Muscle of back (tissue), 3 donors: ENCODE measurements at regions not wholly inside any gene's neighbourhood (a gene's known extent, or its start where the extent isn't known, plus 50 kb on each side); places are given as distances from the start of the nearest gene placed in this dataset.
"Not testable (repeated sequence)": the region's sequence is repeated elsewhere in the genome, so short reads cannot be mapped to it uniquely, and the experiment has no call there.

Experiments used
- DNase-seq, 3 donors: peaks; one replicate each; pipeline versions ENCODE4 v3.0.0 to v3.0.0-alpha.2; 2013

DNA sequence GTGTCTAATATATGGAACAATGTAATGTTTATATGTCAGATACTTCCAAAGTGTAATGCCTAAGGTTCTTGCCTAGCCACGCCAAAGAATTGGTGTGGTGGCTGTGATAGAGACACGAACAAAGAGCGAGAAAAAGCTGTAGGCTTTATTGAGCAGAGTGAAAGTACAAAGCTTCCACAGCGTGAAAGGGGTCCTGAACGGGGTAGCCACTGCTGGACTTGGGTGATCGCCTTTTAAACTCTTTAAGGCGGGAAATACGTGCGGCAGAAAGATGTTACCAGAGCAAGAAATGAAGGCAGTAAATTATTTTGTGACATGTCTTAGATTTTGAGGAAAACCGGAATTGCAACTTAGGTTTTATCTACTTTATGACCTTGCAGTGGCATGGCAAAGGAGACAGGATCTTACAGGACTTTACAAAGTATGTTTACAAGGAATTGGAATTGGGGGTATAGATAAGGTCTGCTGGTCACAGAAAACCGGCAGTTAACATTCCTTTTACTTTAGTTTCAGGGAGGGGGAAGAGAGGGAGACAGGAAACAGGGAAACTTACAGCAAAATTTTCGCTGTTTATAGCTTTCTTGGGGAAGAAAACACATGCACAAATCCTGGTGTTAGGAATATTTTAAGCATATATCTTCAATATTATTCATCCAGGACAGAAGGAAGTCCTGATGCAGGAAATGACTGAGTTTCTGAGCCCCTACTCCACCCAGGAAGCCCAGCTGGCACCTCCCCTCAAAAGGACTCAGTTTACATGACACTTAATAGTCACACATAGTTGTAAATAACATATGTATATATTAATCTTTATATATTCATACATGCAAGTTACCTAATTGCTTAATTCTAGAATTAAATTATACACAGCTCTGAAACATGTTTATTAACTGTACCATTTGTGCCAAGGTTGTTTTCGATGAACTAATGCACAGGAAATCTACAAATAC, 421.3 kb upstream of the PABPC4L start:
- not testable (repeated sequence) for DNase-seq

DNA sequence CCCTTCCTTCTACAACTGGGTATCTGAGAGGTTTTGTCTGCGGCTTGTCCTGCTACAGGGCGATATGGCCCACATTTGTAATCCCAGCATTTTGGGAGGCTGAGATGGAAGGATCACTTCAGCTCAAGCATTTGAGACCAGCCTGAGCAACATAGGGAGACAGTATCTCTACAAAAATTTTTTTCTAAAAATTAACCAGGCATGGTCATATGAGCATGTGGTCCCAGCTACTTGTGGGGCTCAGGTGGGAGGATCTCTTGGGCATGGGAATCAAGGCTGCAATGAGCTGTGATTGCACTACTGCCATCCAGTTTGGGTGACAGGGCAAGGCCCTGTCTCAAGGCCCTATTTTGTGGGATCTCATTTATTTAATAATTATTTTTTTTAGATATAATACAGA, 420.6 kb upstream of the PABPC4L start:
- DNase-seq, result no peak

DNA sequence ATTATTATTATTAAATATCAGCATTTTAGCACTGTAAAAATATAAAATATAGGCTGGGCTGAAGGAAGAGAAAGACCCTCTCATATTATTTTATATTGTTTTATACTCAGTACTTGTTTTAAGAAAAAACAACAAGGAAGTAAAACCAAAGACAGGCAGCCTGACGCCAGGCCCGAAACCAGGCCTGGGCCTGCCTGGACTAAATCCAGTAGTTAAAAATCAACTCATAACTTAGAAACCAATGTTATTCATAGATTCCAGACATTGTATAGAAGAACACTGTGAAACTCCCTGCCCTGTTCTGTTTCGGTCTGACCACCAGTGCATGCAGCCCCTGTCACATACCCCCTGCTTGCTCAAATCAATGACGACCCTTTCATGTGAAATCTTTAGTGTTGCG, 420.1 kb upstream of the PABPC4L start:
- DNase-seq, result not testable (repeated sequence)

DNA sequence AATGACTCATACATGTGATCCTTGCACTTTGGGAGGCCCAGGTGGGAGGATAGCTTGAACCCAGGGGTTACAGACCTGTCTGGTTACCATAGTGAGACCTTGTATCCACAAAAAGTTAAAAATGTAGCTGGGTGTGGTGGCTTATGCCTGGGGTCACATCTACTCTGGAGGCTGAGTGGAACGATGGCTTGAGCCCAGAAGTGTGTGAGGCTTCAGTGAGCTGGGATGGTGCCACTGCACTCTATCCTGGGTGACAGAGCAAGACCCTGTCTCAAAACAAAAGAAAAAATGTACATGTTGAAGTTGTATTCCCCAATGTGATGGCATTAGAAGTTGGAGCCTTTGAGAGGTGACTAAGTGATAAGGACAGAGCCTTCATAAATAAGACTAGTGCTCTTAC, 409.4 kb upstream of the PABPC4L start:
- DNase-seq, result no peak

DNA sequence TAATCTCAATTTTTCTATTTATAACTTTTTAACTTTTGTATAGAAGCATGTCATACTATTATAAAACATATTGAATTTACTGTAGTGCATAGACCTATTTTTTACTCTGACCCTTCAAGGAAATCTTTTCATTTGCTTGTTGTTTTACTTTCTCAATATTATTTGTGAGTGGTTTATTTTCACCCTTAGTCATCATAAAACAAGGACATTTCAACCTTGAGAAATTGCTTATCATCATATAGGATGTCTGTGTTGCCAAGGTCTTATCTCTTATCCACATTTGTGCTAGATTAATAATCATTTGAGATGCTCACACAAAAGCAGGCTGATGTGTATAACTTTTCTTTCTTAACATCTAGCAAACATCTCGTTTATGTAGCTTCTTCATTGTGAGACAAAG, 408.6 kb upstream of the PABPC4L start:
- no peak for DNase-seq

DNA sequence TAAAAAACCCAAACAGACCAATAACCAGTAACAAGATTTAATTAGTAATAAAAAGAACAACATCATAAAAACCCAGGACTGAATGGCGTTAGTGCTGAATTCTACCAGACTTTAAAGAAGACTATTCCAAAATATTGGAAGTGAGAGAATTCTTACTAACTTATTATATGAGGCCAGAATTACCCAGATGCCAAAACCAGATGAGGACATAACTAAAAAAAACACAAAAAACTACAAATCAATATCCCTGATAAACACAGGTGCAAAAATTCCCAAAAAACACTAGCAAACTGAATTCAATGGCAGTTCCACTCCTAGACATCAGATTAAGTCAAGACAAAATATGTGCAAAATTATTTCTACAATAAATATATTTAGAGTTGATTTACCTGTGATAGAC, 400.1 kb upstream of the PABPC4L start:
- DNase-seq, result no peak

DNA sequence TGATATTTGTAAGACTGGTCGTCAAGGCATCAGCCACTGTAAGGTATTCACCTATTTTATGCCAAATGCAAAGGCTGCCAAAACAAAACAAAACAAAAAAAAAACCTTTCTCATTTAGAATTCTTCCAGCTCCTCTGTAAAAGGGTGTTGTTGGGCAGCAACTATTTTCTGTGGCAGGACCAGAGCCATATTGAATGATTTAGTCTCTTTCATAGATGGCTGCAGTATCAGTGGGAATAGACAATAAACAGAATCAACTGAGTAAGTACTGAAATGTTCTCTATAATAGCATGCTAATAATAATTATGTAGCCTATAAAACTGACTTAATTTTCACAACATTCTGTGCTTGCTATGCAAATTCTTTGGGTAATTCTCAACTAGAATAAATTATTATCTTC, 389.7 kb upstream of the PABPC4L start:
- no peak for DNase-seq

DNA sequence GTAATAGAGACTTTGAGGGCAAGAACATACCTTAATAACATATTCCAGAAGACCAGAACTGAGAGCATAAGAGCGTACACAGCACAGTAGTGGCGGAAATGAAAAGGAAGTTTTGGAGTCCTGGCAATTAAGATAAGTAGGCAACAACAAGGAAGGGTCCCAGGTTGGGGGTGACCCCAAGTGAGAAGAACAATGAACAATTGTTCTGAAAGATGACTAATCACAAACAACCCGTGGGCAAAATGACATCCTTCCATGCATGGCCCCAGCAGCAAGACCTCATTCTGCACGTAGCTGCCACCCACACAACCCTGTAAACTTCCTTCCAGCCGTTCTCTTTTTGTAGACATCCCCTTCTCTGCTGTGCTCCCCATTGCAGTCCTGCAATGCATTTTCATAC, 384.4 kb upstream of the PABPC4L start:
- DNase-seq, result peak in 1 of 3 donors; percentile 2

DNA sequence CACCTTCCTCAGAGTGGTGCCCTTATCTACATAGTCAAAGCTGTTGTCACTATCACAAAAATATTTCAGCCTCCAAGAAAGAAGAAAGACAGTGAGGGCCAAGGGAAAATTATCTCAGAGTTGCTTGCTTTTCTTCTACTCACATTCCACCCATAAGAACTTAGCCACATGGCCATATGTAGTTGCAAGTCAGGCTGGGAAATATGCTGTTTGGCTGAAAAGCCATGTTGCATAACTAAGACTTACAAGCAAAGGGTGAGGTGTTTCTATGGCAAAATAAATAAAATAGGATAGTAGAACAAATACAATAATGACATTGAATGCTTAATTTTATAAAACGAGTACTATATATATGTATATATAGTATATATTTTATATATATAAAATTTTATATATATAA, 365.9 kb upstream of the PABPC4L start:
- no peak for DNase-seq

DNA sequence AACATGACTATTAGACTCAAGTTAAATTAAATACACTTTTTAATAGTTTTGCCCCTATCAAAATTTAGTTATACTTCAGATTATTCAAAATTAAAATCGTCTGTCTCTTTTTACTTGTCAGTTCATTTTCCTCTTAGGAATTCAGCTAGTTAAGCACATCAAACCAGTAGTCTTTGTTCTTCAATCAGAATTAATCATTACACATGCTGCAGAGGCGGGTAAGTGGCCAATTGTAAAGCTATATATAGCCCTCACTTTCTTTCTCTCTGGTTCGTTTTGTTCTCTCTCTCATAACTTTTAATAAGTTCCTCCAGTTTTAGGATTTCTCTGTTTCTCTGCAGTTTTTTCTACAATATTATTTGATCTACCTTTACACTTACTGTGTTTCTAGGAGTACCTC, 359.1 kb upstream of the PABPC4L start:
- DNase-seq, result no peak

DNA sequence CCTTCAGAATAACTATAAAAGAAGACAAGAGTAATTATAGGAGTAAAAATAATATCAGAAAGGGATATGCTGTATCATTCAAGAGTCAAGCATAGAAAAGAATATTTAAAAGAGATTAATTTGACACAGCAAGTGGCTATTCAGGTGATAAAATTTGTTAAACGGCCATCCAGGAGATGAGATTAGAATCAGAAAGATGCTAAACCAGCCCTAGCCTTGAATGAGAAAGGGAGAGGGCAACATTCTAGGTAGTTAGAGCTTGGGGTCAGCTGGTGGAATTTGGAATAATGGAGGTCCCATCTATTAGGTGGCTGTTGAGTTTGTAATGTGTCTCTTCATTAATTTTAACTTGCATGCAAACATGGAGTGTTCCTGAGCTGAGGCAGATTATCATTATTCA, 350.5 kb upstream of the PABPC4L start:
- DNase-seq, result no peak

DNA sequence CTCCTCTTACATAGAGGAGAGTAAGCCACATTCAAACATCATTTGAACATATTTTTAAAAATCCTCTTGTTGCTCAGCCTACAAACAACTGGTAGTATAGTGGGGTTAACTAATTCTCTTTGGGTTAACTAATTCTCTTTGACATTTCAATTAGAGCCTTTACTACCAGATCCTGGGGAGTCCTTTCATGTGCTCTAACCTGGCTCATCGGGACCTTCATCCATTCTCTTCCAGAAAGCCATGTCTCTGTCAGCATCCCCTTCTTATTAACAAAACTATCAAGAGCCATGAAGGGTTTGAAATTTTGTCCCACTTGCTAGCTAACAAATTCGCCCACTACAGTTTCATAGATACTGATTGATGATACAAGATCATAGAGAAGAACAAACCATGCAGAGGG, 349.8 kb upstream of the PABPC4L start:
- no peak for DNase-seq

DNA sequence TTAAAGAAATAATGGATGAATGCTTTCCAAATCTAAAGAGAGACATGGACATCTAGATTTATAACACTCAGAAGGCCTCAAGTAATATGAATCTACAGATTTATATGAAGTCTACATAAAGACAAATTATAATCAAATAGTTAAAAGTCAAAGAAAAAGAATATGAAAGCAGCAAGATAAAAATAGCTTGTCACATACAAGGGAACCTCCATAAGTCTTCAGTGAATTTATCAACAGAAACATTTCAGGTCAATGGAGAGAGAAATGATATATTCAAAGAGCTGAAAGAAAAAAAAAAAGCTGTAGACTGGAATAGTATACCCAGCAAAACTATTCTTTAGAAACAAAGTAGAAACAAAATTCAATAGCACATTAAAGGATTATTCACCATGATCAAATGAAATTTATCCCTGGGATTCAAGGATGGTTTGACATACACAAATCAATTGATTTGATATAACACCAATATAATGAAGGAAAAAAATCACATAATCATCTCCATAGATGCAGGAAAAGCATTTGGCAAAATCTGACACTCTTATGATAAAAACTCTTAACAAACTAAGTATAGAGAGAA, 346.6 kb upstream of the PABPC4L start:
- DNase-seq, result no peak

DNA sequence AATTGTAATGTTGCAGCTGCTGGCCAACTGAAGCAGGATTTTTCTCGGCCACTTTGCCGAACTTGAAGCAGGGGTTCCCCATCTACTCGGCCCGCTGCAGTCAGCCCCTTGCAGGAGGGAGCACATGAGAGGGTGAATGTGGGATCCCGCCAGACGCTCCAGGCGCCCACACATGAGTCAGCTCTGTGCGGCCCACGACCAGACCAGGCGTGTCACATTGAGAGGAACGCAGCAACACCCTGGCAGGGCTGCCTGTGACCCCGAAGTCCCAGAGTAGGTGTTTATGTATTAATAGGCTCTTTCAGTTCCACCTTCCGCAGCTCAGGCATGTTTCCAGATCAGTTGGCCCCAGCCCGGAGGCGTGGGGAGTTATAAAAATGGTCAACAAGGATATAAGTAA, 344.7 kb upstream of the PABPC4L start:
- no peak for DNase-seq

DNA sequence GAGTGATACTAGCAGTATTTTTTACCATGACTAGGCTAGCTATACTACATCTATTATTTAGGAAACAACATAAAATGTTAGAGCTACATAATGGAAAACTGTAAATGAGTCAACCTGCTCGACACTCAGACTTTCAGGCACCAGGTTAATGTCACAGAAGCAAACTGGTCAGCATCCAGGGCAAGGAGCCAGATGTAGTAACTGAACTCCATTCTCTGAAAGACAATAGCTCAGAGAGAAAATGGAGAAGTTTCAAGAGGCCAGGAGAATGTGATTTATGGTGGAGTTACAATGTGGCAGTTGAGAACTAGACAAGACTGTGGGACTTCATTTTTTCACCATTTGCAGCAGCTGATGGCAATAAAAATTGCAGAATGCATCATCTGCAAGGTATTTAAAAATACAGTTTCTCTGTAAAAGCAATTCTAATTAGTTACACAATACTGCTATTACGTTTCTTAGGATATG, 342.7 kb upstream of the PABPC4L start:
- DNase-seq, result peak; percentile 12 to 64 (median 38)

DNA sequence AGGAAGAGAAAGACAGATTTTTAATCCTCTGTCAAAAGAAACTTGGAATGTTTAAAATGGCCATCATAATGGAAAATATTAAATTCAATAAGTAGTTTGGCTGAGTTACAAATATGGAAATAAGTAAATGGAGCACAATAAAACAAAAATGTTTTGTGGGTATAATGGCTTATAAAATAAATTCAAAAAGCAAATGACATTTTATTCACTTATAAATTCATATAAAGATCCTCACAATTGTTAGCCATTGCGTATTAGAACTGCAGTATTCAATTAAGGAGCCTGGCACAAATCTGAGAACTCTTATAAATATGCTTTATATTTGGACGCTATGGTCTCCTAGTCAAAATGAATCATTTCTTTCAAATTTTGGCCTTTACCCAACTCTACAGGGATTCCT, 339.0 kb upstream of the PABPC4L start:
- no peak for DNase-seq

DNA sequence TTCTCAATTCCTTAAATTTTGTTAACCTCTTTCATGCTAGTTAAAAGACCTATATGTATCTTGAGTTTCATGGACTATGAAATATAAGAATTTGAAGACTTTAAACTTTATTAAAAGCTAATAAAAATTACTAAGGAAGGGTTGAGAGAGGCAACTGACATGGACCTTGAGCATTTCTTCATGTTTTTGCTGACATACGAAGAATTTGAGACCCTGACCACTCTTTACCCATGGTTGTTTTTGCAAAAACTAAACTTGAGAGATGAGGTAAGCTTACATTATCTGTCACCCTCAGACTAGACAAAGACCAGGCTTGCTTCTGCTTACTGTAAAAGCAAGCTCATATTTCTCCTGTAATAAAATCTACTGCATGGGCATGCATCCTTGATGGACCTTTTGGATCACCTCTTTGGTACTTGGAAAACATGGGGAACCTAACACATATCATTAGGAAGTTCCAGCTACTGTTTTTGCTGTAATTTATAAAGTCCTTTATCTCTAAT, 338.2 kb upstream of the PABPC4L start:
- no peak for DNase-seq

DNA sequence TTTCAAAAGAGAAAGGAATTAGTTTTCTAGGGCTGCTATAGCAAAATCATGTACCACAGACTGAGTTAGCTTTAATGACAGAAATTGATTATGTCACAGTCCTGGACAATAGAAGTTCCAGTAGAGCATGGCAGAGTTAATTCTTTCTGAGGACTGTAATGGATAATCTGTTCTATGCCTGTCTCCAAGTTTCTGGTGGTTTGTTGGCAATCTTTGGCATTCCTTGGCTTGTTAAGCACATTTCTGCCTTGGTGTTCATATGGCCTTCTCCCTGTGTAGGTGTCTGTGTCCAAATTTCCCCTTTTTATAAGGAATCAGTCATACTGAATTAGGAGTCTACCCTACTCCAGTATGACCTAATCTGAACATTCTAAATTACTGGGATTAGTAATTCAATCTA, 336.1 kb upstream of the PABPC4L start:
- no peak for DNase-seq

DNA sequence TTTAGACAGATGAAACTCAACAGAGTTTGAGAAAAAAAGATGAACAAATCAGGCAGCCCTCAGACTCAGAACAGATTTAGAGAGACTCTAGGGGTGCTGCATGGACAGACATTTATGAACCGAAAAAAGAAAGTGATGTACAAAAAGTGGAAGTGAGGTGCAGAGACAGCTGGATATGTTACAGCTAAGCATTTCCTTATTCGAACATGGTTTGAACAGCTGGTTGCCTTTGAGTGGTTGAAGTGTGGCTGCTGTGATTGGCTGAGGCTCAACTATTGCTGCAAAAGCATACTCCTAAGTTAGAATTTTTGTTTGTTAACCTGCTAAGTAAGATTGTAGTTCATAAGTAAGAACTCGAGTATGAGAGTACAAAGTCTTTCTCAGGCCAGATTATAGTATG, 331.5 kb upstream of the PABPC4L start:
- DNase-seq, result no peak

DNA sequence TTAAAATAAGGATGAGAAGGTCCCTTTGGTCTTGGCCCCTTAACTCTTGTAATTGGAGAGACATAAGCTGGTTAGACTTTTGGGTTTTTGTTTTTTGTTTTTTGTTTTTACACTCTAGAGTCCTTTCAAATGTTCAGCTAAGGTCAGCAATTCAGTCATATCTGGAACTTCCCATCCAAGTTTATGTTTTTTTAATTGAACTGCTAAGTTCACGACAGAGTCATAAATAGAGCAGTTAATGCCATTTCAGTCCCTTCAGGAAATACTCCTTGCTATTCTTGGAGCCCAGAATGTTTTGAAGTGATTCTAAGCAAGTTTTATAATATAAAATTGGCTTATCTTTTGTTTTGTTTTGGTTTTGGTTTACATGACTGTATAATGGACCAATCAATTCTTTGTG, 329.4 kb upstream of the PABPC4L start:
- no peak for DNase-seq

DNA sequence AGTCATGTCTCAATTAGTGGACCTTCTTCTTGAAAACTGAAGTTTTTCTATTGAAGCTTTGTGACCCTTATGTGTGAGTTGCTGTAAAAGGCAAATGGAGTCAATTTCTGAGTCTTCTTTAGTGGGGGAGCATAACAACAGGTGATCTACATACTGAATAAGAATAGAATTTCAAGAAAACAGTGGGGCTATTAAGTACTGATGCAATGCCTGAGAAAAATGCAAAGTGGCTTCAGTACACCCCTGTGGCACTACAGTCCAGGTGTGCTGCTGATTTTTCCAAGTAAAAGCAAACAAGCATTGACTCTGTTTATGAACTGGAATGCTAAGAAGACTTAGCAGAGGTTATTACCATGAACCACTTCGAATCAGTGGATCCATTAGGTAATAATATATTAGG, 328.0 kb upstream of the PABPC4L start:
- DNase-seq, result no peak

DNA sequence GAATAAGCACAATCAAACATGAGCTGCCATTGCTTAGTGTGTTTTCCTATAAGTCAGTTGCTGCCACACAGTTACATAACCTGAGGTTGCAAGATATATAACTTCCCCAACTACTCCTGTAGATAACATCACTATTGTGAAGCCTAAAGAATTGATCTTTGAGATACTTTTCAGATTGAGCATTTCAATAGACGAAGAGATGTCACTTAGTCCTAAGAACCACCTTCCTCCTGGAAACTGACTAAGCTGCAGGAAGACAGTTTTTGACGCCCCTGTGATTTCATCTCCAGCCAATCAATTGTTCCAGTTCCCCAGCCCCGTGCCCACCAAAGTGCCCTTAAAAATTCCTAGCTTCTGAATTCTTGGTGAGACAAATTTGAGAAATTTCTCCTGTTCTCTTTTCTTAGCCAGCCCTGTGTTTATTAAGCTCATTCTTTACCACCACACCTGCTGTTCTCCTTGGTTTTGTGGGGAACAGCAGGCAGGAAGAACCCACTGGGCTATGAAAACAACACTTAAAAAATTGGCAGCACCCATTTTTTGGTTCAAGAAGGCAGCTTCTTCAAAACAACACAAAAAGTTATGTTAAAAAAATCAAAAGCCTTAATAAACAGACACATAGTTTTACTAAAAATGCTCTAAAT, 317.1 kb upstream of the PABPC4L start:
- no peak for DNase-seq

DNA sequence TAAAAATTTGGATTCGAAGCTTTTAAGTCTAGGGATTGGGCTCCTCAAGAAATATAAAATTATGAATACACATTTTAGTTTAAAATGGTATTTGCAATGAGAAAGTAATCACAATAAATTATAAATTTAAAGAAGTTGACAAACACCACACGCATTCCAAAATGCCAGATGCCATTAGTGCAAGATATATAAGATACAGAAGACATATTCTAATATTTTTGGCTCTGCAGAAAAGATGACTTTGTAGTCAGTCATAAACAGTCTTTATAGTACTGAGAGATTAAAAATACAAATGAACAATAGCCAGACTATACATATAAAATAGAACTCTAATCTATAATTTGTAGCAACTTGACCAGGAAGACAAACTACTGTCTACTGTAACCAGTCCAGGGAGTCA, 309.0 kb upstream of the PABPC4L start:
- DNase-seq, result no peak
